Neural cell (in vitro differentiated cells): ENCODE measurements at regions not wholly inside any gene's neighbourhood (a gene's known extent, or its start where the extent isn't known, plus 50 kb on each side); places are given as distances from the start of the nearest gene placed in this dataset.

ENCODE experiments used
- H2AFZ ChIP-seq: fragments of 200-600, 300-800 bp; sonication (generic), shearing (Covaris generic); 2 replicates; pipeline ENCODE4 v1.6.0; 2014; ENCODE audit warnings: low read depth, mild to moderate bottlenecking, antibody characterized with exemption, low read length, moderate library complexity
- H3F3A ChIP-seq: fragments of 200-600 bp; shearing (Covaris generic); 2 replicates; pipeline ENCODE4 v1.6.1; 2016; ENCODE audit warnings: mild to moderate bottlenecking, moderate library complexity, mixed read lengths, antibody characterized with exemption, low read length; ENCODE audit not compliant: insufficient read depth, poor library complexity, severe bottlenecking
- H3K27ac ChIP-seq: fragments of 200-600, 300-800 bp; sonication (generic), shearing (Covaris generic); 2 replicates; pipeline ENCODE4 v1.5.1; 2014; ENCODE audit warnings: mild to moderate bottlenecking, low read length, moderate library complexity
- H3K27me3 ChIP-seq: fragments of 300-800, 200-600 bp; sonication (generic), shearing (Covaris generic); 2 replicates; pipeline ENCODE4 v1.6.0; 2014; ENCODE audit warnings: mild to moderate bottlenecking, low read depth, low read length, moderate library complexity; ENCODE audit not compliant: insufficient read depth
- H3K36me3 ChIP-seq: fragments of 300-800, 200-600 bp; sonication (generic), shearing (Covaris generic); 2 replicates; pipeline ENCODE4 v1.5.1; 2014; ENCODE audit warnings: mild to moderate bottlenecking, antibody characterized with exemption, low read length, moderate library complexity; ENCODE audit not compliant: insufficient read depth
- H3K4me2 ChIP-seq: fragments of 300-800, 200-600 bp; sonication (generic), shearing (Covaris generic); 2 replicates; pipeline ENCODE4 v1.6.0; 2014; ENCODE audit warnings: mild to moderate bottlenecking, low read length
- H3K4me3 ChIP-seq: fragments of 300-800, 200-600 bp; sonication (generic), shearing (Covaris generic); 2 replicates; pipeline ENCODE4 v1.5.1; 2014; ENCODE audit warnings: mild to moderate bottlenecking, low read length, moderate library complexity
- H3K79me2 ChIP-seq: fragments of 200-600 bp; shearing (Covaris generic); replicated peaks from 2 replicates; pipeline ENCODE4 v1.6.0; 2014; ENCODE audit warnings: mild to moderate bottlenecking, low read length, moderate library complexity; ENCODE audit not compliant: insufficient read depth
- H3K9ac ChIP-seq: fragments of 300-800, 200-600 bp; sonication (generic), shearing (Covaris generic); 2 replicates; pipeline ENCODE4 v1.6.1; 2016; ENCODE audit warnings: mild to moderate bottlenecking, low read length, mixed read lengths
- H3K9me2 ChIP-seq: fragments of 200-600 bp; shearing (Covaris generic); 2 replicates; pipeline ENCODE4 v1.6.1; 2016; ENCODE audit warnings: mild to moderate bottlenecking, low read length, mixed read lengths; ENCODE audit not compliant: insufficient read depth
- H3K9me3 ChIP-seq: fragments of 200-600, 300-800 bp; sonication (generic), shearing (Covaris generic); 2 replicates; pipeline ENCODE4 v1.6.1; 2016; ENCODE audit warnings: mild to moderate bottlenecking, mixed run types, low read length, moderate library complexity, mixed read lengths
- H4K20me1 ChIP-seq: fragments of 200-600 bp; shearing (Covaris generic); 2 replicates; pipeline ENCODE4 v1.6.1; 2016; ENCODE audit warnings: mild to moderate bottlenecking, mixed run types; ENCODE audit not compliant: insufficient read depth
- CTCF ChIP-seq: fragments of 450-650 bp; IDR thresholded peaks from 2 replicates; pipeline ENCODE4 v1.5.1; 2014; ENCODE audit warnings: antibody characterized with exemption, mild to moderate bottlenecking, moderate library complexity; ENCODE audit not compliant: poor library complexity, severe bottlenecking
- EP300 ChIP-seq: fragments of 450-650 bp; conservative IDR thresholded peaks from 2 replicates; pipeline ENCODE4 v1.6.1; 2014; ENCODE audit warnings: antibody characterized with exemption, mild to moderate bottlenecking, moderate library complexity; ENCODE audit not compliant: poor library complexity, severe bottlenecking
- EZH2 ChIP-seq: fragments of 200-600, 300-800 bp; shearing (Covaris generic), sonication (generic); IDR thresholded peaks from 2 replicates; pipeline ENCODE4 v1.6.1; 2014; ENCODE audit warnings: antibody characterized with exemption, low read length, borderline replicate concordance, mild to moderate bottlenecking; ENCODE audit not compliant: insufficient read depth, poor library complexity, severe bottlenecking
- MXI1 ChIP-seq: fragments of 450-650 bp; conservative IDR thresholded peaks from 2 replicates; pipeline ENCODE4 v1.6.1; 2014; ENCODE audit warnings: antibody characterized with exemption, mild to moderate bottlenecking; ENCODE audit not compliant: poor library complexity, severe bottlenecking
- POLR2AphosphoS5 ChIP-seq: IDR thresholded peaks from 2 replicates; pipeline ENCODE4 v1.6.1; 2012
- RAD21 ChIP-seq: fragments of 450-650 bp; conservative IDR thresholded peaks from 2 replicates; pipeline ENCODE4 v1.6.1; 2014; ENCODE audit warnings: antibody characterized with exemption, mild to moderate bottlenecking, moderate library complexity
- SMC3 ChIP-seq: fragments of 450-650 bp; conservative IDR thresholded peaks from 2 replicates; pipeline ENCODE4 v1.6.1; 2014; ENCODE audit warnings: antibody characterized with exemption, mild to moderate bottlenecking, moderate library complexity; ENCODE audit not compliant: poor library complexity
- TF ChIP-seq, protein P1 (sequence below): IDR thresholded peaks from 2 replicates; pipeline ENCODE4 v1.6.1; 2012; ENCODE audit warnings: borderline replicate concordance

GRCh38 chr10:120002785-120003184 is 110.3 kb downstream of the SEC23IP start:
- Histone ChIP-seq H3K9me2 (no peaks in the 10 kb centered on the region), H3K4me2 (no peak overlapping the region), H4K20me1 (no peaks in the 10 kb centered on the region), H3K9me3 (peaks cover under 1% of the 10 kb centered on the region), H3K36me3 (no peaks in the 10 kb centered on the region), H3K9ac (no peak overlapping the region), H3F3A (no peaks in the 10 kb centered on the region), H3K79me2 (no peaks in the 10 kb centered on the region), H2AFZ (no peak overlapping the region), H3K27ac (no peak overlapping the region), H3K4me3 (no peak overlapping the region), H3K27me3 (no peaks in the 10 kb centered on the region)
- TF ChIP-seq CTCF = no peak
- no peak for TF ChIP-seq MXI1
- no peak for TF ChIP-seq SMC3
- no peak for TF ChIP-seq EP300
- no peak for TF ChIP-seq RAD21
- TF ChIP-seq, protein P1, sequence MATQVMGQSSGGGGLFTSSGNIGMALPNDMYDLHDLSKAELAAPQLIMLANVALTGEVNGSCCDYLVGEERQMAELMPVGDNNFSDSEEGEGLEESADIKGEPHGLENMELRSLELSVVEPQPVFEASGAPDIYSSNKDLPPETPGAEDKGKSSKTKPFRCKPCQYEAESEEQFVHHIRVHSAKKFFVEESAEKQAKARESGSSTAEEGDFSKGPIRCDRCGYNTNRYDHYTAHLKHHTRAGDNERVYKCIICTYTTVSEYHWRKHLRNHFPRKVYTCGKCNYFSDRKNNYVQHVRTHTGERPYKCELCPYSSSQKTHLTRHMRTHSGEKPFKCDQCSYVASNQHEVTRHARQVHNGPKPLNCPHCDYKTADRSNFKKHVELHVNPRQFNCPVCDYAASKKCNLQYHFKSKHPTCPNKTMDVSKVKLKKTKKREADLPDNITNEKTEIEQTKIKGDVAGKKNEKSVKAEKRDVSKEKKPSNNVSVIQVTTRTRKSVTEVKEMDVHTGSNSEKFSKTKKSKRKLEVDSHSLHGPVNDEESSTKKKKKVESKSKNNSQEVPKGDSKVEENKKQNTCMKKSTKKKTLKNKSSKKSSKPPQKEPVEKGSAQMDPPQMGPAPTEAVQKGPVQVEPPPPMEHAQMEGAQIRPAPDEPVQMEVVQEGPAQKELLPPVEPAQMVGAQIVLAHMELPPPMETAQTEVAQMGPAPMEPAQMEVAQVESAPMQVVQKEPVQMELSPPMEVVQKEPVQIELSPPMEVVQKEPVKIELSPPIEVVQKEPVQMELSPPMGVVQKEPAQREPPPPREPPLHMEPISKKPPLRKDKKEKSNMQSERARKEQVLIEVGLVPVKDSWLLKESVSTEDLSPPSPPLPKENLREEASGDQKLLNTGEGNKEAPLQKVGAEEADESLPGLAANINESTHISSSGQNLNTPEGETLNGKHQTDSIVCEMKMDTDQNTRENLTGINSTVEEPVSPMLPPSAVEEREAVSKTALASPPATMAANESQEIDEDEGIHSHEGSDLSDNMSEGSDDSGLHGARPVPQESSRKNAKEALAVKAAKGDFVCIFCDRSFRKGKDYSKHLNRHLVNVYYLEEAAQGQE = no peak
- TF ChIP-seq POLR2AphosphoS5 = no peak

GRCh38 chr10:120005207-120006201 is 113.0 kb downstream of the SEC23IP start:
- no peaks in the 10 kb centered on the region for H3K79me2 ChIP-seq
- no peaks in the 10 kb centered on the region for H3K9me3 ChIP-seq
- no peaks in the 10 kb centered on the region for H3K27me3 ChIP-seq
- no peaks in the 10 kb centered on the region for H4K20me1 ChIP-seq
- no peaks in the 10 kb centered on the region for H3K9me2 ChIP-seq
- peak overlapping the region; percentile 11 for H3K27ac ChIP-seq
- TF ChIP-seq EP300 (peak; percentile 32), EZH2 (no peak)
- H3K4me3 ChIP-seq = peak overlapping the region; percentile 16
- H2AFZ ChIP-seq = peak overlapping the region; percentile 63
- H3K9ac ChIP-seq = no peak overlapping the region
- H3F3A ChIP-seq = no peaks in the 10 kb centered on the region
- no peak overlapping the region for H3K4me2 ChIP-seq
- no peaks in the 10 kb centered on the region for H3K36me3 ChIP-seq
